ENCODE measurements at regions not wholly inside any gene's neighbourhood (a gene's known extent, or its start where the extent isn't known, plus 50 kb on each side); places are given as distances from the start of the nearest gene placed in this dataset.

DNA sequence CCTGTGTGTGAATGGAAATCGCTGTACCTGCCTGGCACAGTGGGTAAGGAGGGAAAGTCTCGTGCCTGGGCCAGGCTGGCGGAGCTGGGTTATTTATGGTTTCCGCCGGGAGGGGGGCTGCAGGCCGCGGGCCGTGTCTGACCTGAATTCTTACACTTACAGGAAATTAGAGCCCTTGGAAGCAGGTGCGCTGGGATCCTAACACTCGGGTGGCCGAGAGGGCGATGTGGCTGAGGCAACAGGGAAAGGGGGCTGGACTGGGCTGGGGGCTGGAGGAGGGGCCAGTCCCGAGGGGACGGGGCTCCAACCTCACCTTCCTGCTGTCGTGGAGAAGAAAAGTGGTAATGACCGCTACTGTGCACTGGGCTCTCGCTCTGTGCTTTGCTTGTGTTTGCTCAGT is 109.4 kb upstream of the WNT4 start:
- CTCF ChIA-PET = no interaction called here
- POLR2A ChIA-PET = no interaction called here
- DNase-seq (ENCODE audit: extremely low spot score) = no peak
- no peak for TF ChIP-seq FOXA1 (IDR thresholded peaks at IDR 0.05)
- TF ChIP-seq, protein P1, sequence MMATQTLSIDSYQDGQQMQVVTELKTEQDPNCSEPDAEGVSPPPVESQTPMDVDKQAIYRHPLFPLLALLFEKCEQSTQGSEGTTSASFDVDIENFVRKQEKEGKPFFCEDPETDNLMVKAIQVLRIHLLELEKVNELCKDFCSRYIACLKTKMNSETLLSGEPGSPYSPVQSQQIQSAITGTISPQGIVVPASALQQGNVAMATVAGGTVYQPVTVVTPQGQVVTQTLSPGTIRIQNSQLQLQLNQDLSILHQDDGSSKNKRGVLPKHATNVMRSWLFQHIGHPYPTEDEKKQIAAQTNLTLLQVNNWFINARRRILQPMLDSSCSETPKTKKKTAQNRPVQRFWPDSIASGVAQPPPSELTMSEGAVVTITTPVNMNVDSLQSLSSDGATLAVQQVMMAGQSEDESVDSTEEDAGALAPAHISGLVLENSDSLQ (IDR thresholded peaks at IDR 0.05) = no peak
- no peak for TF ChIP-seq ZNF384 (IDR thresholded peaks at IDR 0.05)
- TF ChIP-seq BHLHE40 (IDR thresholded peaks at IDR 0.05; ENCODE audit: borderline replicate concordance) = no peak
- TF ChIP-seq L3MBTL2 (conservative IDR thresholded peaks at IDR 0.05) = no peak
- TF ChIP-seq LEF1 (IDR thresholded peaks at IDR 0.05; ENCODE audit: borderline replicate concordance) = no peak
- no peak for TF ChIP-seq CTBP1 (IDR thresholded peaks at IDR 0.05; ENCODE audit: borderline replicate concordance)
- TF ChIP-seq SP1 (IDR thresholded peaks at IDR 0.05) = no peak
- no peak for TF ChIP-seq ARNT (IDR thresholded peaks at IDR 0.05)
- no peak for TF ChIP-seq TARDBP (IDR thresholded peaks at IDR 0.05)
- no peak for TF ChIP-seq SUZ12 (IDR thresholded peaks at IDR 0.05)
- no peak for TF ChIP-seq FOXK2 (IDR thresholded peaks at IDR 0.05)
- TF ChIP-seq FOXM1 (IDR thresholded peaks at IDR 0.05; ENCODE audit: borderline replicate concordance) = no peak
- TF ChIP-seq NFRKB (IDR thresholded peaks at IDR 0.05) = no peak
- TF ChIP-seq ELF4 (IDR thresholded peaks at IDR 0.05) = no peak

DNA sequence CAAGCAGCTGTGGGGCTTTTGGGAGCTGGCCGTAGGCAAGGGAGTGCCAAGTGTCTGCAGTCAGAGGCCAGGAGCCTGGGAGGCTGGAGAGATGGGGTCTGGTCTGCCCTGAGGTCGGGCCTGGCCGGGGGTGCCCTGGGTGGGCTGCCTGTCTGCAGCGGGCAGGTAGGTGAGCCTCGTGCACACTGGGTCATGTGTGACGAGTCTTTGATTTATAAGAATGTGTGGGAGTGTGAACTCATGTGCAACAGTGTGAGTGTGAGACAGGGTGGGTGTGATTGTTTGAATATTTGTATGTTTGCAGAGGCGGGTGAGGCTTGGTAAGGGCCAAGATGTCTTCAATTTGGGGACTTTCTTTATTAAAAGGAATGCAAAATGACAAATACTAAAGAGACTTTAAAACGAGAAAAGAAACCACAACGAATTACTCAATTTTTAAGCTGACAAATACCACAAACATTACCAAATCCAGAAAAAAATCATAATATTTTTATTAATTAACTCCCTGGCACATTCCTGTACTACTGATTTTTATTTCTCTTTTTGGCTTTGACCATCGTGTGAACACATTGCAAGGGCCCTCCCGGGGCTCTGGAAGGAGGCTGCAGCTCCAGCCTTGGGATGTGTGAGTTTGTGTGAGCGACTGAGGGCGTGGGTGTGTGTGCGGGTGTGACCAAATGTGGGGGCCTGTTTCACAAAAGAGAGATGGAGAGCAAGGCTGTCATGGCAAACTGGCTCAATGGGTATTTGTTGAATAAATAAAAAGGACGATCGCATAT is 110.3 kb upstream of the WNT4 start:
- POLR2A ChIA-PET = no interaction called here
- DNase-seq (ENCODE audit: extremely low spot score) = no peak
- CTCF ChIA-PET = interaction anchor here (0.7 kb wide), 1 partner anchor 163 kb away, joined by 3 read pairs; no protein-coding TSS in a partner anchor
- TF ChIP-seq NFRKB (IDR thresholded peaks at IDR 0.05) (no peak), SP1 (IDR thresholded peaks at IDR 0.05) (no peak), ARNT (IDR thresholded peaks at IDR 0.05) (no peak), ZNF384 (IDR thresholded peaks at IDR 0.05) (no peak), TARDBP (IDR thresholded peaks at IDR 0.05) (no peak), FOXM1 (IDR thresholded peaks at IDR 0.05; ENCODE audit: borderline replicate concordance) (no peak), L3MBTL2 (conservative IDR thresholded peaks at IDR 0.05) (no peak), FOXK2 (IDR thresholded peaks at IDR 0.05) (no peak), SUZ12 (IDR thresholded peaks at IDR 0.05) (no peak)
- TF ChIP-seq, protein P1 (IDR thresholded peaks at IDR 0.05) = no peak

DNA sequence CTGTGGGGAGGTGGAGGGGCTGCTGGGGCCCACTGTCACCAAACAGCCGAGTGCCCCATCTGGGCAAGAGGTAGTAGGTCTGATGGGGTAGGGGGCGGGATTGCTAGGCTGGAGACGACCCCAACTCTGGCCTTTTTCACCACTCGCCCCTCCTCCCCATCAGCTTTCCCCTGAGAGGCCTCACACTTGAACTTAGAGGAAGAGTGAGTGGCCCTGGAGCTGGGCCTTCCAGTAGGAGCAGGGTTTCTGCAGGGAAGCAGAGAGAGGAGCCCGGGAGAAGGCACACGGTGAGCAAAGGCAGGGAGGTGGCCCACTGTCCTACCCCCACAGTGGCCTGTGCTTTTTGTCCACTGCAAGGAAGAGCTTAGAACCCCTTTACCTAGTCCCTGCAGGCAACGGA is 111.9 kb upstream of the WNT4 start:
- DNase-seq (ENCODE audit: extremely low spot score) = no peak
- ChIA-PET CTCF (interaction anchor here (0.6 kb wide), 1 partner anchor 21 kb away, joined by 3 read pairs; no protein-coding TSS in a partner anchor), POLR2A (no interaction called here)
- TF ChIP-seq SUZ12 (IDR thresholded peaks at IDR 0.05) (no peak), HDGF (IDR thresholded peaks at IDR 0.05; ENCODE audit: borderline replicate concordance) (no peak), FOXA1 (IDR thresholded peaks at IDR 0.05) (no peak), NFRKB (IDR thresholded peaks at IDR 0.05) (no peak), L3MBTL2 (conservative IDR thresholded peaks at IDR 0.05) (no peak), BHLHE40 (IDR thresholded peaks at IDR 0.05; ENCODE audit: borderline replicate concordance) (no peak), SP1 (IDR thresholded peaks at IDR 0.05) (no peak), TARDBP (IDR thresholded peaks at IDR 0.05) (no peak), ZNF384 (IDR thresholded peaks at IDR 0.05) (no peak), FOXK2 (IDR thresholded peaks at IDR 0.05) (no peak), ARNT (IDR thresholded peaks at IDR 0.05) (no peak), LEF1 (IDR thresholded peaks at IDR 0.05; ENCODE audit: borderline replicate concordance) (no peak), FOXM1 (IDR thresholded peaks at IDR 0.05; ENCODE audit: borderline replicate concordance) (no peak), CTBP1 (IDR thresholded peaks at IDR 0.05; ENCODE audit: borderline replicate concordance) (no peak), ELF4 (IDR thresholded peaks at IDR 0.05) (no peak)
- TF ChIP-seq, protein P1 (IDR thresholded peaks at IDR 0.05) = no peak

DNA sequence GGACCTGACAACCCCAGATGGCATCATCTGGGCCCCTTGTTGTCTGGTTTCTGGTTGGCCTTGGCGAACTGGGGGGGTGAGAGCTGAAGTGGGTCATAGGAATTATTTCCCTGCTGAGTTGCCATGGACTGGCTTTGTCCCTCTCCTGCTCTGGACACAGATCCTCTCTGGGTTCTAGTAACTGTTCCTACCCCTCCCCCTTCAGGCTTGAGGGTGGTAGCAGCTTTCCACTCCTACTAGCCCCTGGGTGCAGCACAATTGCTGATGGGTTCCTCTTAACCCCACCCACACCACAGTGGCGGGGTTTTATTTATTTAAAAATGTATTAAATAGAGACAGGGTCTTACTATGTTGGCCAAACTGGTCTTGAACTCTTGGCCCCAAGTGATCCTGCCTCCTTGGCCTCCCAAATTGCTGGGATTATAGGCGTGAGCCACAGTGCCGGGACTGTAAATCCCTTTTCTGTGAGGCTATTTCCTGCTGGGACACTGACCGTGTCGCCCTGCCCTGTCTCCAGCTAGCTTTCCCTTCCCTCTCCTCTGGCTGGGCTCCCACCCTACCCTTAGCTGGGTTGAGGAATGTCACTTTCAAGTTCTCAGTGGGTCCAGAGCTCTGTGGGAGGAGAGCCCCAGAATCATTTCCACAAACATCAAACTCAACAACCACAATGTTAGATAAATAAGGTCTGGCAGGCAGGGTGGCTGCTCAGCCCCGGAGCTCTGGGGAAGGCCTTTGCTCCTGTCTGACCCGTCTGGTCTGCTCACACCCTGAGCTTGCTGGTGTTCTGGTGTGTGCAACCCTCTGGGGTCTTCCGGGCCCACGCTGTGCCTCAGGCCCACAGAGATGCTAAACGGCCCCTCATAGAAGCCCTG is 112.7 kb upstream of the WNT4 start:
- no peak for DNase-seq (ENCODE audit: extremely low spot score)
- POLR2A ChIA-PET = no interaction called here
- CTCF ChIA-PET = no interaction called here
- TF ChIP-seq ELF4 (IDR thresholded peaks at IDR 0.05) = no peak
- no peak for TF ChIP-seq ARNT (IDR thresholded peaks at IDR 0.05)
- TF ChIP-seq HDGF (IDR thresholded peaks at IDR 0.05; ENCODE audit: borderline replicate concordance) = no peak
- TF ChIP-seq, protein P1 (IDR thresholded peaks at IDR 0.05) = no peak
- TF ChIP-seq NFRKB (IDR thresholded peaks at IDR 0.05) = no peak
- TF ChIP-seq SP1 (IDR thresholded peaks at IDR 0.05) = no peak
- no peak for TF ChIP-seq BHLHE40 (IDR thresholded peaks at IDR 0.05; ENCODE audit: borderline replicate concordance)
- no peak for TF ChIP-seq FOXM1 (IDR thresholded peaks at IDR 0.05; ENCODE audit: borderline replicate concordance)
- TF ChIP-seq ZNF384 (IDR thresholded peaks at IDR 0.05) = no peak
- TF ChIP-seq TARDBP (IDR thresholded peaks at IDR 0.05) = no peak
- TF ChIP-seq CTBP1 (IDR thresholded peaks at IDR 0.05; ENCODE audit: borderline replicate concordance) = no peak
- TF ChIP-seq FOXK2 (IDR thresholded peaks at IDR 0.05) = no peak
- no peak for TF ChIP-seq L3MBTL2 (conservative IDR thresholded peaks at IDR 0.05)
- no peak for TF ChIP-seq SUZ12 (IDR thresholded peaks at IDR 0.05)
- TF ChIP-seq LEF1 (IDR thresholded peaks at IDR 0.05; ENCODE audit: borderline replicate concordance) = no peak
- TF ChIP-seq FOXA1 (IDR thresholded peaks at IDR 0.05) = no peak

DNA sequence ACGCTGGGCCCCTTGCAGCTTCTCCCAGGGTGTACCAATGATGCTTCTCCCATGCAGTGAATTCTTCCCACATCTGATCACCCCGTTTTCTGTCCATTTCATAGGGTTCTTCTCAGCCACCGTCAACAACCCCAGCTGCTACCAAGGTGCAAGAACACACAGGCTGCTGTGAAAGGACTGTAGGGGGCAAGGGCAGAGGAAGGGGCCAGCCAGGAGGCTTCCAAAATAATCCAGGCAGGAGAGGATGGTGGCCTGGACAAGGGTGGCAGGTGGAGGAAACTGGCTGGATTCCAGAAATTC is 113.3 kb upstream of the WNT4 start:
- POLR2A ChIA-PET = no interaction called here
- no peak for DNase-seq (ENCODE audit: extremely low spot score)
- CTCF ChIA-PET = no interaction called here
- TF ChIP-seq HDGF (IDR thresholded peaks at IDR 0.05; ENCODE audit: borderline replicate concordance) = no peak
- TF ChIP-seq LEF1 (IDR thresholded peaks at IDR 0.05; ENCODE audit: borderline replicate concordance) = no peak
- no peak for TF ChIP-seq SP1 (IDR thresholded peaks at IDR 0.05)
- TF ChIP-seq SUZ12 (IDR thresholded peaks at IDR 0.05) = no peak
- no peak for TF ChIP-seq FOXM1 (IDR thresholded peaks at IDR 0.05; ENCODE audit: borderline replicate concordance)
- no peak for TF ChIP-seq ZNF384 (IDR thresholded peaks at IDR 0.05)
- TF ChIP-seq BHLHE40 (IDR thresholded peaks at IDR 0.05; ENCODE audit: borderline replicate concordance) = no peak
- TF ChIP-seq TARDBP (IDR thresholded peaks at IDR 0.05) = no peak
- TF ChIP-seq ARNT (IDR thresholded peaks at IDR 0.05) = no peak
- no peak for TF ChIP-seq L3MBTL2 (conservative IDR thresholded peaks at IDR 0.05)
- no peak for TF ChIP-seq ELF4 (IDR thresholded peaks at IDR 0.05)
- no peak for TF ChIP-seq CTBP1 (IDR thresholded peaks at IDR 0.05; ENCODE audit: borderline replicate concordance)
- TF ChIP-seq, protein P1 (IDR thresholded peaks at IDR 0.05) = no peak
- TF ChIP-seq FOXA1 (IDR thresholded peaks at IDR 0.05) = no peak
- TF ChIP-seq NFRKB (IDR thresholded peaks at IDR 0.05) = no peak
